Fibroblast of lung (primary cell): ENCODE measurements at regions not wholly inside any gene's neighbourhood (a gene's known extent, or its start where the extent isn't known, plus 50 kb on each side); places are given as distances from the start of the nearest gene placed in this dataset.

Experiments
- DNase-seq, 2 donors: peaks; one replicate each; pipeline versions ENCODE4 v3.0.0 to v3.0.0-alpha.2; 2010; ENCODE audit warnings: low read depth in 2 of 2
- H2AFZ ChIP-seq: 2 replicates; pipeline ENCODE4 v1.5.1; 2012; ENCODE audit warnings: low read length, control low read depth, inconsistent platforms
- H3K27ac ChIP-seq: 2 replicates; pipeline ENCODE4 v1.5.1; 2011; ENCODE audit warnings: low read length, control low read depth; ENCODE audit not compliant: insufficient read depth
- H3K27me3 ChIP-seq: 2 replicates; pipeline ENCODE4 v1.5.1; 2011; ENCODE audit warnings: mild to moderate bottlenecking, low read length; ENCODE audit not compliant: control insufficient read depth, insufficient read depth
- H3K36me3 ChIP-seq: 2 replicates; pipeline ENCODE4 v1.5.1; 2011; ENCODE audit warnings: low read length; ENCODE audit not compliant: control insufficient read depth, insufficient read depth
- H3K4me1 ChIP-seq: 2 replicates; pipeline ENCODE4 v1.5.1; 2011; ENCODE audit warnings: low read length; ENCODE audit not compliant: control insufficient read depth, insufficient read depth; ENCODE audit errors: extremely low read depth
- H3K4me2 ChIP-seq: 2 replicates; pipeline ENCODE4 v1.5.1; 2011; ENCODE audit warnings: low read length, control low read depth; ENCODE audit not compliant: insufficient read depth; ENCODE audit errors: extremely low read depth
- H3K4me3 ChIP-seq, 4 experiments: fragments of 200-600 bp in 1 of 4; sonication (generic) in 1 of 4; replicated peaks in 1 of 4; 2 replicates each; pipeline ENCODE4 v1.5.1; 2011 to 2016; ENCODE audit warnings: low read length in 4 of 4, low read depth in 3 of 4, mild to moderate bottlenecking in 3 of 4, control low read depth in 2 of 4, inconsistent platforms in 1 of 4, mixed read lengths in 1 of 4; ENCODE audit not compliant: insufficient read depth in 1 of 4; ENCODE audit errors: control extremely low read depth in 1 of 4
- H3K79me2 ChIP-seq: 2 replicates; pipeline ENCODE4 v1.5.1; 2012; ENCODE audit warnings: mild to moderate bottlenecking, low read length, inconsistent platforms; ENCODE audit not compliant: control insufficient read depth, insufficient read depth
- H3K9ac ChIP-seq: 2 replicates; pipeline ENCODE4 v1.5.1; 2011; ENCODE audit warnings: mild to moderate bottlenecking, low read length, control low read depth; ENCODE audit not compliant: insufficient read depth
- H3K9me3 ChIP-seq: 2 replicates; pipeline ENCODE4 v1.5.1; 2012; ENCODE audit warnings: low read depth, low read length; ENCODE audit not compliant: control insufficient read depth, insufficient read depth
- H4K20me1 ChIP-seq: 2 replicates; pipeline ENCODE4 v1.5.1; 2011; ENCODE audit warnings: low read length; ENCODE audit not compliant: control insufficient read depth, insufficient read depth; ENCODE audit errors: extremely low read depth
- EZH2 ChIP-seq: IDR thresholded peaks from 2 replicates; pipeline ENCODE4 v1.5.1; 2012; ENCODE audit warnings: low read length, control low read depth, mild to moderate bottlenecking; ENCODE audit errors: missing control alignments
- TF ChIP-seq, protein P1 (sequence below), 2 donors: IDR thresholded peaks in 1 of 2; conservative IDR thresholded peaks in 1 of 2; 1 replicate in 1 of 2; 2 replicates in 1 of 2; pipeline ENCODE4 v1.5.1; 2011 to 2012; ENCODE audit warnings: low read length in 2 of 2, control low read depth in 1 of 2, inconsistent platforms in 1 of 2, low read depth in 1 of 2, mild to moderate bottlenecking in 1 of 2

DNA sequence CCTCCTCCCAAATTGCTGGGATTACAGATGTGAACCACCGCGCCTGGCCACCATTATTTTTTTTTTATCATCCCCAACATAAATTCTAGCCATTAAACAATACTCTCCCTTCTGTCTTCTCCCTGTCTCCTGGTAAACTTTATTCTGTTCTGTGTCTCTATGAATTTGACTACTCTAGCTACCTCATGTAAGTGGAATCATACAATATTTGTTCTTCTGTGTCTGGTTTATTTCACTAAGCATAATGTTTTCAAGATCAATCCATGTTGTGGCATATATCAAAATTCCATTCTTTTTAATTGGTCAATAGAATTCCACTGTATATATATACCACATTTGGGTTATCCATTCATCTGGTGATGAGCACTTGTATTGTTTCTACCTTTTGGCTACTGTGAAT, 71.6 kb downstream of the MCFD2 start:
- Histone ChIP-seq H3K27ac (no peak overlapping the region), H3K79me2 (peaks cover 2% of the 10 kb centered on the region), H3K27me3 (no peaks in the 10 kb centered on the region), H3K9me3 (no peaks in the 10 kb centered on the region), H3K4me3 (no peak overlapping the region), H4K20me1 (no peaks in the 10 kb centered on the region), H3K4me1 (peaks cover 25% of the 10 kb centered on the region), H3K9ac (no peak overlapping the region), H2AFZ (no peak overlapping the region), H3K4me2 (no peak overlapping the region), H3K36me3 (no peaks in the 10 kb centered on the region)
- no peak for DNase-seq
- TF ChIP-seq, protein P1, sequence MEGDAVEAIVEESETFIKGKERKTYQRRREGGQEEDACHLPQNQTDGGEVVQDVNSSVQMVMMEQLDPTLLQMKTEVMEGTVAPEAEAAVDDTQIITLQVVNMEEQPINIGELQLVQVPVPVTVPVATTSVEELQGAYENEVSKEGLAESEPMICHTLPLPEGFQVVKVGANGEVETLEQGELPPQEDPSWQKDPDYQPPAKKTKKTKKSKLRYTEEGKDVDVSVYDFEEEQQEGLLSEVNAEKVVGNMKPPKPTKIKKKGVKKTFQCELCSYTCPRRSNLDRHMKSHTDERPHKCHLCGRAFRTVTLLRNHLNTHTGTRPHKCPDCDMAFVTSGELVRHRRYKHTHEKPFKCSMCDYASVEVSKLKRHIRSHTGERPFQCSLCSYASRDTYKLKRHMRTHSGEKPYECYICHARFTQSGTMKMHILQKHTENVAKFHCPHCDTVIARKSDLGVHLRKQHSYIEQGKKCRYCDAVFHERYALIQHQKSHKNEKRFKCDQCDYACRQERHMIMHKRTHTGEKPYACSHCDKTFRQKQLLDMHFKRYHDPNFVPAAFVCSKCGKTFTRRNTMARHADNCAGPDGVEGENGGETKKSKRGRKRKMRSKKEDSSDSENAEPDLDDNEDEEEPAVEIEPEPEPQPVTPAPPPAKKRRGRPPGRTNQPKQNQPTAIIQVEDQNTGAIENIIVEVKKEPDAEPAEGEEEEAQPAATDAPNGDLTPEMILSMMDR (conservative IDR thresholded peaks at IDR 0.05 in 1 of 2, IDR thresholded peaks at IDR 0.05 in 1 of 2; ENCODE audit: low read depth in 1 of 2, low read length in 2 of 2), result no peak
- no peak for TF ChIP-seq EZH2

DNA sequence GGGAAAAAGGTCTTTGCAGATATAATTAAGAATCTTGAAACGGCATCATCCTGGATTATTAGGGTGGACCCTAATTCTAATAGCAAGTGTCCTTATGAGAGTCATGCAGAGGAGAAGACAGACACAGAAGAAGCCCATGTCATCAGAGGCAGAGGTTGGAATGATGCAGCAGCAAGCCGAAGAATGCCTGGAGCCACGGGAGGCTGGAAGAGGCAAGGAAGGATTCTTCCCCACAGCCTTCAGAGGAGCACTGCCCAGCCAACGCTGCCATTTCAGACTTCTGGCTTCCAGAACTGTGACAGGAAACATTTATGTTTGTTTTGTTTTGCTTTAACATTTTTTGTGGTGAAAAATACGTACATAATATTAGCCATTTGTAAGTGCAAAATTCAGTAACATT, 72.3 kb downstream of the MCFD2 start:
- Histone ChIP-seq H3K27ac (no peak overlapping the region), H3K9me3 (no peaks in the 10 kb centered on the region), H3K4me2 (no peak overlapping the region), H3K27me3 (no peaks in the 10 kb centered on the region), H3K36me3 (no peaks in the 10 kb centered on the region), H3K4me1 (peaks cover 17% of the 10 kb centered on the region), H3K79me2 (no peaks in the 10 kb centered on the region), H3K9ac (no peak overlapping the region), H4K20me1 (no peaks in the 10 kb centered on the region), H2AFZ (no peak overlapping the region), H3K4me3 (no peak overlapping the region)
- DNase-seq, result no peak
- TF ChIP-seq, protein P1 (conservative IDR thresholded peaks at IDR 0.05 in 1 of 2, IDR thresholded peaks at IDR 0.05 in 1 of 2; ENCODE audit: low read depth in 1 of 2, low read length in 2 of 2), result no peak
- TF ChIP-seq EZH2, result no peak

DNA sequence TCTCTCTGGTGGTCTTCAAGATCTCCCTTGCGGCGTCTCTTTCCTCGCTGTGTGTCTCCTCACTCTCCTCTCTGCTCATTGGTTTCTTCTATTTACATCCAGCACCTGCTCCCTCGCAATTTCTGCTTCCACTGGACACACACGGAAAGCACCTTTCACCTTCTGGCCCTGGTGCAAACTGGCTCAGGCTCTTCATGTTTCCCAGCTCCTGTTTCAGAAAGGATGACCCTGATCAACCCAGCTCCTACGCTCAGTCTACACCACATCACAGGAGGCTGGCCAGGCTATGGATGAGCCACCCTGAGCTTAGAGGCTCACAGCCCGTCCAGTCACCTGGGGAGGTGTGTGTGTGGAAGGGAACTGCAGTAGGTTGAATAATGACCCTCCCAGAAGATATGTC, 72.7 kb downstream of the MCFD2 start:
- Histone ChIP-seq H3K36me3 (no peaks in the 10 kb centered on the region), H3K27me3 (no peaks in the 10 kb centered on the region), H4K20me1 (no peaks in the 10 kb centered on the region), H3K4me2 (no peak overlapping the region), H3K4me1 (peaks cover 13% of the 10 kb centered on the region), H3K27ac (no peak overlapping the region), H3K9ac (no peak overlapping the region), H3K9me3 (no peaks in the 10 kb centered on the region), H3K79me2 (no peaks in the 10 kb centered on the region), H3K4me3 (no peak overlapping the region), H2AFZ (no peak overlapping the region)
- TF ChIP-seq, protein P1 (conservative IDR thresholded peaks at IDR 0.05 in 1 of 2, IDR thresholded peaks at IDR 0.05 in 1 of 2; ENCODE audit: low read depth in 1 of 2, low read length in 2 of 2), result no peak
- no peak for TF ChIP-seq EZH2
- DNase-seq, result no peak
